Activated T-helper 17 cell treated with anti-CD3 and anti-CD28 coated beads, Interleukin-2, amount 50 U/mL, for 72 hours (primary cell): ENCODE measurements at regions not wholly inside any gene's neighbourhood (a gene's known extent, or its start where the extent isn't known, plus 50 kb on each side); places are given as distances from the start of the nearest gene placed in this dataset.

Experiments used
- ATAC-seq: fragments of 150-1000 bp; cut with Tn5 transposase; replicated peaks from 2 replicates; pipeline ENCODE4 v1.10.0; 2021; ENCODE audit warnings: mild to moderate bottlenecking, moderate library complexity
- H3K27ac Mint-ChIP-seq: one replicate; pipeline ENCODE4 v1.8.0; 2022; ENCODE audit warnings: mixed read lengths
- H3K27me3 Mint-ChIP-seq: one replicate; pipeline ENCODE4 v1.8.0; 2022; ENCODE audit warnings: mixed read lengths
- H3K36me3 Mint-ChIP-seq: one replicate; pipeline ENCODE4 v1.8.0; 2022; ENCODE audit warnings: low read depth, mild to moderate bottlenecking, mixed read lengths
- H3K4me1 Mint-ChIP-seq: one replicate; pipeline ENCODE4 v1.8.0; 2022; ENCODE audit warnings: mixed read lengths
- H3K4me3 Mint-ChIP-seq: one replicate; pipeline ENCODE4 v1.8.0; 2022; ENCODE audit warnings: mild to moderate bottlenecking, mixed read lengths
- H3K9me3 Mint-ChIP-seq: one replicate; pipeline ENCODE4 v1.8.0; 2022; ENCODE audit warnings: mixed read lengths

- Mint-ChIP-seq H3K27me3 (peaks cover 3% of the 10 kb centered on the region), H3K27ac (no peak overlapping the region), H3K4me3 (no peak overlapping the region), H3K9me3 (peaks cover 11% of the 10 kb centered on the region), H3K4me1 (no peaks in the 10 kb centered on the region), H3K36me3 (no peaks in the 10 kb centered on the region)
- no peak for ATAC-seq
These were observed 524.8 kb downstream of the TUSC7 start for GRCh38 chr3:117234331-117234730.

- Mint-ChIP-seq H3K4me3 (no peak overlapping the region), H3K27ac (no peak overlapping the region), H3K27me3 (no peaks in the 10 kb centered on the region), H3K9me3 (peaks cover 11% of the 10 kb centered on the region), H3K4me1 (no peaks in the 10 kb centered on the region), H3K36me3 (no peaks in the 10 kb centered on the region)
- no peak for ATAC-seq
These were observed 525.7 kb downstream of the TUSC7 start for GRCh38 chr3:117235304-117235703.

- Mint-ChIP-seq H3K36me3 (no peaks in the 10 kb centered on the region), H3K4me1 (no peaks in the 10 kb centered on the region), H3K27me3 (no peaks in the 10 kb centered on the region), H3K27ac (no peak overlapping the region), H3K9me3 (peaks cover 3% of the 10 kb centered on the region), H3K4me3 (no peak overlapping the region)
- ATAC-seq: no peak
These were observed 529.2 kb downstream of the TUSC7 start for GRCh38 chr3:117238806-117239205.

- no peak overlapping the region for H3K4me3 Mint-ChIP-seq
- no peaks in the 10 kb centered on the region for H3K27me3 Mint-ChIP-seq
- no peaks in the 10 kb centered on the region for H3K36me3 Mint-ChIP-seq
- H3K4me1 Mint-ChIP-seq: no peaks in the 10 kb centered on the region
- peaks cover 8% of the 10 kb centered on the region for H3K9me3 Mint-ChIP-seq
- no peak for ATAC-seq
- no peak overlapping the region for H3K27ac Mint-ChIP-seq
These were observed 534.1 kb downstream of the TUSC7 start for GRCh38 chr3:117243657-117244056.

GRCh38 chr3:117246771-117247555, 537.4 kb downstream of the TUSC7 start:
- no peak for ATAC-seq
- no peak overlapping the region for H3K4me3 Mint-ChIP-seq
- H3K27ac Mint-ChIP-seq: no peak overlapping the region
- H3K9me3 Mint-ChIP-seq: peaks cover 7% of the 10 kb centered on the region
- no peaks in the 10 kb centered on the region for H3K4me1 Mint-ChIP-seq
- H3K36me3 Mint-ChIP-seq: no peaks in the 10 kb centered on the region
- no peaks in the 10 kb centered on the region for H3K27me3 Mint-ChIP-seq

- no peak overlapping the region for H3K27ac Mint-ChIP-seq
- ATAC-seq: no peak
- H3K4me3 Mint-ChIP-seq: no peak overlapping the region
- H3K36me3 Mint-ChIP-seq: no peaks in the 10 kb centered on the region
- peaks cover 7% of the 10 kb centered on the region for H3K9me3 Mint-ChIP-seq
- H3K27me3 Mint-ChIP-seq: no peaks in the 10 kb centered on the region
- no peaks in the 10 kb centered on the region for H3K4me1 Mint-ChIP-seq
These were observed 538.6 kb downstream of the TUSC7 start for GRCh38 chr3:117248153-117248552.

GRCh38 chr3:117252208-117252607, 542.6 kb downstream of the TUSC7 start:
- Mint-ChIP-seq H3K36me3 (no peaks in the 10 kb centered on the region), H3K27me3 (no peaks in the 10 kb centered on the region), H3K9me3 (peaks cover 3% of the 10 kb centered on the region), H3K4me3 (no peak overlapping the region), H3K27ac (no peak overlapping the region), H3K4me1 (no peaks in the 10 kb centered on the region)
- ATAC-seq: no peak

GRCh38 chr3:117252651-117253050, 543.1 kb downstream of the TUSC7 start:
- ATAC-seq: no peak
- no peaks in the 10 kb centered on the region for H3K36me3 Mint-ChIP-seq
- H3K27me3 Mint-ChIP-seq: no peaks in the 10 kb centered on the region
- no peak overlapping the region for H3K4me3 Mint-ChIP-seq
- peaks cover 3% of the 10 kb centered on the region for H3K9me3 Mint-ChIP-seq
- no peak overlapping the region for H3K27ac Mint-ChIP-seq
- no peaks in the 10 kb centered on the region for H3K4me1 Mint-ChIP-seq

GRCh38 chr3:117253636-117254035, 544.1 kb downstream of the TUSC7 start:
- H3K4me3 Mint-ChIP-seq: no peak overlapping the region
- H3K9me3 Mint-ChIP-seq: peaks cover 3% of the 10 kb centered on the region
- H3K36me3 Mint-ChIP-seq: no peaks in the 10 kb centered on the region
- H3K27ac Mint-ChIP-seq: no peak overlapping the region
- H3K4me1 Mint-ChIP-seq: no peaks in the 10 kb centered on the region
- no peaks in the 10 kb centered on the region for H3K27me3 Mint-ChIP-seq
- ATAC-seq: no peak

GRCh38 chr3:117254985-117255384, 545.4 kb downstream of the TUSC7 start:
- Mint-ChIP-seq H3K4me1 (no peaks in the 10 kb centered on the region), H3K9me3 (peaks cover 3% of the 10 kb centered on the region), H3K27ac (no peak overlapping the region), H3K4me3 (no peak overlapping the region), H3K27me3 (no peaks in the 10 kb centered on the region), H3K36me3 (no peaks in the 10 kb centered on the region)
- no peak for ATAC-seq

GRCh38 chr3:117255736-117256135, 546.2 kb downstream of the TUSC7 start:
- no peaks in the 10 kb centered on the region for H3K27me3 Mint-ChIP-seq
- peaks cover 1% of the 10 kb centered on the region for H3K9me3 Mint-ChIP-seq
- H3K4me1 Mint-ChIP-seq: no peaks in the 10 kb centered on the region
- H3K27ac Mint-ChIP-seq: no peak overlapping the region
- H3K4me3 Mint-ChIP-seq: no peak overlapping the region
- no peaks in the 10 kb centered on the region for H3K36me3 Mint-ChIP-seq
- ATAC-seq: no peak

GRCh38 chr3:117261983-117262421, 552.4 kb downstream of the TUSC7 start:
- ATAC-seq: no peak
- Mint-ChIP-seq H3K4me1 (no peaks in the 10 kb centered on the region), H3K4me3 (no peak overlapping the region), H3K27me3 (no peaks in the 10 kb centered on the region), H3K27ac (no peak overlapping the region), H3K36me3 (no peaks in the 10 kb centered on the region), H3K9me3 (peaks cover 11% of the 10 kb centered on the region)

GRCh38 chr3:117263270-117263669, 553.7 kb downstream of the TUSC7 start:
- Mint-ChIP-seq H3K36me3 (no peaks in the 10 kb centered on the region), H3K27me3 (no peaks in the 10 kb centered on the region), H3K9me3 (peaks cover 11% of the 10 kb centered on the region), H3K27ac (no peak overlapping the region), H3K4me1 (no peaks in the 10 kb centered on the region), H3K4me3 (no peak overlapping the region)
- no peak for ATAC-seq

- Mint-ChIP-seq H3K4me1 (no peaks in the 10 kb centered on the region), H3K4me3 (no peak overlapping the region), H3K36me3 (no peaks in the 10 kb centered on the region), H3K27ac (no peak overlapping the region), H3K27me3 (no peaks in the 10 kb centered on the region), H3K9me3 (peaks cover 11% of the 10 kb centered on the region)
- no peak for ATAC-seq
These were observed 554.2 kb downstream of the TUSC7 start for GRCh38 chr3:117263745-117264144.

- H3K27me3 Mint-ChIP-seq: no peaks in the 10 kb centered on the region
- ATAC-seq: no peak
- no peaks in the 10 kb centered on the region for H3K4me1 Mint-ChIP-seq
- no peak overlapping the region for H3K4me3 Mint-ChIP-seq
- no peak overlapping the region for H3K27ac Mint-ChIP-seq
- H3K9me3 Mint-ChIP-seq: peaks cover 11% of the 10 kb centered on the region
- no peaks in the 10 kb centered on the region for H3K36me3 Mint-ChIP-seq
These were observed 554.8 kb downstream of the TUSC7 start for GRCh38 chr3:117264204-117264994.
